ENCODE measurements at regions not wholly inside any gene's neighbourhood (a gene's known extent, or its start where the extent isn't known, plus 50 kb on each side); places are given as distances from the start of the nearest gene placed in this dataset.

DNA sequence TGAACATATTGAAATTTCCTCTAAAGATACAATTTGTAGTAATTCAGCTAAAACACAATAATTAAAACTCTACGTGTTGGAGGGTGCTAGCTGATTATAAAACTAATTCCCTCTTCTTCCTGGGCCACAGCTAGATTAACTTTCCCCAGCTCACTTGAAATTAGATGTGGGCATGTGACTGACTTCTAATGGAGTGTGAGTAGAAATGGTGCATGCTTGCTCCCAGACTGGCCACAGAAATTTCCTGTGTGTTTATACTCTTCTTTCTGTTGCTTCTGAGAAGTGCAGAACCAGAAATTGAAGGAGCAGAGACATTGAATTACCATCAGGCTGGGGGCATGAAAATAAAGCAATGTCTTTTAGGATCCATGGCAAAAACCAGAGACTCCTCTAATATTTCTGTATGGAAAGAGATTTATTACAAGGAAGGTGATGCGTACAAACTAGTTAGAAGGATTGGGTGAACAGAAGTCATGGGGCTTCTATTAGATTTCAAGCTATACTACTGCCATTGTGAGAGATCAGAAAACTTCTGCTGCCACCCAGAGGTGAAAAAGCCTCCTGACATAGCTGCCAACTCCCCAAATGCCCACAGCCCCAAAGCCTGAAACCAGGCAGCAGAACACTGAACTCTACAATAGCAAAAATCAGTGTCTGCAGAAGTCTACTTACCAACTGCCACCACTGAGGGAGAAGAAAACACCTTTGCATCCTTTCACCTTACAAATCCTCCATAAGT, 379.2 kb upstream of the MIR17HG start:
- no peaks in the 10 kb centered on the region for H3F3A ChIP-seq (ENCODE audit: low read depth)
- peak; percentile 65 for DNase-seq (ENCODE audit: low spot score)
- Mint-ChIP-seq H3K27me3 (ENCODE audit: insufficient read depth, low read depth) (no peaks in the 10 kb centered on the region), H3K36me3 (no peaks in the 10 kb centered on the region), H3K4me3 (no peak overlapping the region), H3K4me1 (no peaks in the 10 kb centered on the region), H3K9me3 (no peaks in the 10 kb centered on the region), H3K27ac (no peak overlapping the region)
- H3K36me3 ChIP-seq, result no peaks in the 10 kb centered on the region
- no peak for TF ChIP-seq EZH2phosphoT487 (IDR thresholded peaks at IDR 0.05)
- TF ChIP-seq CTCF (IDR thresholded peaks at IDR 0.05), result peak; percentile 67
- no peaks in the 10 kb centered on the region for H3K79me2 ChIP-seq (ENCODE audit: low read depth)
- no peaks in the 10 kb centered on the region for H3K27me3 ChIP-seq
- no peaks in the 10 kb centered on the region for H3K4me1 ChIP-seq
- no peaks in the 10 kb centered on the region for H3K9me3 ChIP-seq (ENCODE audit: low read depth)
- no peak overlapping the region for H3K4me3 ChIP-seq
- H3K27ac ChIP-seq, result no peak overlapping the region
- H3K4me2 ChIP-seq, result no peak overlapping the region
- no peak overlapping the region for H2AFZ ChIP-seq (replicated peaks)
- H4K20me1 ChIP-seq (ENCODE audit: low read depth), result no peaks in the 10 kb centered on the region
- H3K9ac ChIP-seq, result no peak overlapping the region

DNA sequence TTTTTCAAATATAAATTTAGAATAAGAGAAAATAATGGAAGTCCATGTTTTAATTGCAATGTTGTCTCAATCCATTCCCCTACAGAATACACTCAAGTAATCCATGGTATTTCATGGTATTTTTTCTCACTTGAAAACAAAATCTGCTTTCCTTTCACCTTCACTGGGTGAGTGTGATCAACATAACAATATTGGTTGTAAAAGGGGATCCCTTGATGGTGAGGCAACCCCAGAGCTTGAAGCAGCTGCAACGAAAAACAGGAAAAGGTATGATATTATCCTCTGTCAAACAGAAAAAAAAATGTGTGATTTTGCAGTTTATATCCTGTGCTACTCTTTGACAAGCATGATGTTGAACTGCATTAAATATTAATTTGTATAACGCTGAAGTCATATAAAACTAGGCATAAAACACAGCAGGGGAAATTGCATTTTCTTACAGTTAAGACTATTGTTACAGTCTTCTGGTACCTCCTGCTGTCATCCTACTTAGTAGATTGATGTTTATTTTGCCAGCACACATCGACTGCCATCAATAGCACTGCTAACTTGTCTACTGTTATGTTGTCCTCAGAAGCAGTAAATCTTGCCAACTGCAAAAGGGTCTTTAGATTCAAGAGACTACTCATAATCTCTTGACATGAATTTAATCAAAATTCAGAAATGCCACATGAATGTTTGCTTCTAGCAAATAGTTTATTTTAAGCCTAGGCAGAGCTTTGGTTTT, 373.1 kb upstream of the MIR17HG start:
- no peaks in the 10 kb centered on the region for H3K9me3 ChIP-seq (ENCODE audit: low read depth)
- peak overlapping the region; percentile 36 for H2AFZ ChIP-seq (replicated peaks)
- no peak overlapping the region for H3K9ac ChIP-seq
- no peaks in the 10 kb centered on the region for H3K4me1 Mint-ChIP-seq
- no peak overlapping the region for H3K4me3 ChIP-seq
- H3K36me3 ChIP-seq, result no peaks in the 10 kb centered on the region
- H3K27ac Mint-ChIP-seq, result no peak overlapping the region
- H3K4me3 Mint-ChIP-seq, result no peak overlapping the region
- no peaks in the 10 kb centered on the region for H3K36me3 Mint-ChIP-seq
- H3F3A ChIP-seq (ENCODE audit: low read depth), result no peaks in the 10 kb centered on the region
- no peak overlapping the region for H3K4me2 ChIP-seq
- peaks cover 10% of the 10 kb centered on the region for H3K4me1 ChIP-seq
- no peaks in the 10 kb centered on the region for H3K9me3 Mint-ChIP-seq
- no peaks in the 10 kb centered on the region for H3K27me3 ChIP-seq
- H3K27me3 Mint-ChIP-seq (ENCODE audit: insufficient read depth, low read depth), result no peaks in the 10 kb centered on the region
- H4K20me1 ChIP-seq (ENCODE audit: low read depth), result no peaks in the 10 kb centered on the region
- no peak for TF ChIP-seq EZH2phosphoT487 (IDR thresholded peaks at IDR 0.05)
- no peak for TF ChIP-seq EZH2 (IDR thresholded peaks at IDR 0.05)
- no peak for TF ChIP-seq CTCF (IDR thresholded peaks at IDR 0.05)
- no peak for DNase-seq (ENCODE audit: low spot score)
- H3K27ac ChIP-seq, result no peak overlapping the region
- no peaks in the 10 kb centered on the region for H3K79me2 ChIP-seq (ENCODE audit: low read depth)

- Histone ChIP-seq H3F3A (ENCODE audit: low read depth) (no peaks in the 10 kb centered on the region), H3K4me1 (peaks cover 7% of the 10 kb centered on the region), H3K79me2 (ENCODE audit: low read depth) (no peaks in the 10 kb centered on the region), H3K4me3 (no peak overlapping the region), H3K9me3 (ENCODE audit: low read depth) (no peaks in the 10 kb centered on the region), H3K27me3 (no peaks in the 10 kb centered on the region), H3K9ac (no peak overlapping the region), H4K20me1 (ENCODE audit: low read depth) (no peaks in the 10 kb centered on the region), H3K4me2 (no peak overlapping the region), H3K36me3 (no peaks in the 10 kb centered on the region), H2AFZ (replicated peaks) (no peak overlapping the region), H3K27ac (no peak overlapping the region)
- no peaks in the 10 kb centered on the region for H3K36me3 Mint-ChIP-seq
- H3K4me3 Mint-ChIP-seq, result no peak overlapping the region
- no peaks in the 10 kb centered on the region for H3K27me3 Mint-ChIP-seq (ENCODE audit: insufficient read depth, low read depth)
- TF ChIP-seq EZH2phosphoT487 (IDR thresholded peaks at IDR 0.05), result no peak
- TF ChIP-seq EZH2 (IDR thresholded peaks at IDR 0.05), result no peak
- no peak for TF ChIP-seq CTCF (IDR thresholded peaks at IDR 0.05)
- H3K4me1 Mint-ChIP-seq, result no peaks in the 10 kb centered on the region
- no peaks in the 10 kb centered on the region for H3K9me3 Mint-ChIP-seq
- no peak for DNase-seq (ENCODE audit: low spot score)
- H3K27ac Mint-ChIP-seq, result no peak overlapping the region
These were observed 368.4 kb upstream of the MIR17HG start for GRCh38 chr13:90979059-90979458.

Measured in neural progenitor cell (in vitro differentiated cells).